IMR-90 (cell line): ENCODE measurements at regions not wholly inside any gene's neighbourhood (a gene's known extent, or its start where the extent isn't known, plus 50 kb on each side); places are given as distances from the start of the nearest gene placed in this dataset.

ENCODE experiments used
- ATAC-seq: fragments of 200-7000 bp; cut with Tn5 transposase; 2 replicates; pipeline ENCODE4 v1.9.1; 2020; ENCODE audit warnings: low read depth, mild to moderate bottlenecking, moderate library complexity
- BruUV-seq: library from RNA; stranded (reverse); fragments of 400-500 nt; replicated peaks from 2 replicates; lab custom pipeline; 2021; lab: Mats Ljungman, UMichigan
- CTCF ChIA-PET: fragments of 300-600 bp; formaldehyde crosslinking; extraction: SDS; loops from one replicate; lab custom pipeline; 2021; ENCODE audit warnings: antibody characterized with exemption; lab: Yijun Ruan, JAX
- POLR2A ChIA-PET: fragments of 300-600 bp; sonication (Branson Sonifier 250); formaldehyde crosslinking; loops from one replicate; lab custom pipeline; 2022; ENCODE audit warnings: antibody characterized with exemption; ENCODE audit not compliant: unreplicated experiment; lab: Charles Lee
- DNase-seq: peaks from one replicate; pipeline ENCODE4 v3.0.0; 2013
- H2AFZ ChIP-seq: replicated peaks from 2 replicates; pipeline ENCODE3; 2013; ENCODE audit warnings: low read length, mild to moderate bottlenecking; ENCODE audit not compliant: poor library complexity
- H2AK5ac ChIP-seq: 2 replicates; pipeline ENCODE4 v1.6.1; 2013; ENCODE audit warnings: low read depth, low read length, inconsistent platforms
- H2AK9ac ChIP-seq: replicated peaks from 2 replicates; pipeline ENCODE3; 2013; ENCODE audit warnings: mild to moderate bottlenecking, low read depth, low read length, moderate library complexity; ENCODE audit not compliant: poor library complexity
- H2BK120ac ChIP-seq: 2 replicates; pipeline ENCODE4 v1.6.1; 2013; ENCODE audit warnings: low read depth, low read length, inconsistent platforms
- H2BK15ac ChIP-seq: 3 replicates; pipeline ENCODE4 v1.6.1; 2013; ENCODE audit warnings: low read depth, low read length, inconsistent platforms
- H2BK20ac ChIP-seq: 2 replicates; pipeline ENCODE4 v1.6.1; 2013; ENCODE audit warnings: low read depth, mild to moderate bottlenecking, inconsistent platforms, low read length, moderate library complexity
- H2BK5ac ChIP-seq: 2 replicates; pipeline ENCODE4 v1.6.1; 2013; ENCODE audit warnings: mild to moderate bottlenecking, low read depth, low read length, inconsistent platforms; ENCODE audit not compliant: poor library complexity, severe bottlenecking
- H3K14ac ChIP-seq: replicated peaks from 2 replicates; pipeline ENCODE4 v1.6.1; 2013; ENCODE audit warnings: low read depth, low read length, inconsistent platforms
- H3K18ac ChIP-seq: 2 replicates; pipeline ENCODE4 v1.6.1; 2013; ENCODE audit warnings: low read depth, low read length, control low read depth
- H3K23ac ChIP-seq: 2 replicates; pipeline ENCODE4 v1.6.1; 2013; ENCODE audit warnings: low read depth, low read length, inconsistent platforms
- H3K27ac ChIP-seq: 2 replicates; pipeline ENCODE4 v1.5.1; 2013; ENCODE audit warnings: mild to moderate bottlenecking, control low read depth, low read length; ENCODE audit not compliant: insufficient read depth
- H3K27me3 ChIP-seq: 2 replicates; pipeline ENCODE4 v1.6.1; 2013; ENCODE audit warnings: low read length; ENCODE audit not compliant: control insufficient read depth, insufficient read depth
- H3K36me3 ChIP-seq: 2 replicates; pipeline ENCODE4 v1.6.1; 2013; ENCODE audit warnings: low read length, mixed read lengths; ENCODE audit not compliant: control insufficient read depth, insufficient read depth
- H3K4ac ChIP-seq: 2 replicates; pipeline ENCODE4 v1.6.1; 2013; ENCODE audit warnings: low read depth, low read length, inconsistent platforms
- H3K4me1 ChIP-seq: 2 replicates; pipeline ENCODE4 v1.6.1; 2013; ENCODE audit warnings: low read length, mixed read lengths; ENCODE audit not compliant: control insufficient read depth, insufficient read depth
- H3K4me2 ChIP-seq: 2 replicates; pipeline ENCODE4 v1.6.1; 2013; ENCODE audit warnings: low read depth, mild to moderate bottlenecking, control low read depth, low read length, moderate library complexity
- H3K4me3 ChIP-seq: 2 replicates; pipeline ENCODE4 v1.5.1; 2013; ENCODE audit warnings: low read depth, mild to moderate bottlenecking, control low read depth, low read length, moderate library complexity; ENCODE audit not compliant: insufficient read depth
- H3K56ac ChIP-seq: 2 replicates; pipeline ENCODE4 v1.6.1; 2013; ENCODE audit warnings: low read length, inconsistent platforms; ENCODE audit not compliant: insufficient read depth; ENCODE audit errors: extremely low read depth
- H3K79me1 ChIP-seq, 2 experiments: 2 replicates each; pipeline ENCODE4 v1.6.1; 2013; ENCODE audit warnings: low read length in 2 of 2, inconsistent platforms in 1 of 2, low read depth in 1 of 2
- H3K9ac ChIP-seq: 2 replicates; pipeline ENCODE4 v1.6.1; 2013; ENCODE audit warnings: low read depth, low read length, control low read depth
- H3K9me1 ChIP-seq: 2 replicates; pipeline ENCODE4 v1.6.1; 2013; ENCODE audit warnings: low read length, inconsistent platforms; ENCODE audit not compliant: insufficient read depth
- H3K9me3 ChIP-seq: 2 replicates; pipeline ENCODE4 v1.6.1; 2013; ENCODE audit warnings: low read length; ENCODE audit not compliant: control insufficient read depth, insufficient read depth
- H4K20me1 ChIP-seq: 2 replicates; pipeline ENCODE4 v1.6.1; 2013; ENCODE audit warnings: low read length, inconsistent platforms; ENCODE audit not compliant: insufficient read depth
- H4K5ac ChIP-seq: 2 replicates; pipeline ENCODE4 v1.6.1; 2013; ENCODE audit warnings: mild to moderate bottlenecking, low read depth, low read length, control low read depth
- H4K8ac ChIP-seq, 2 experiments: 2 replicates each; pipeline ENCODE4 v1.6.1; 2013; ENCODE audit warnings: low read depth in 2 of 2, low read length in 2 of 2, control low read depth in 1 of 2, inconsistent platforms in 1 of 2
- H4K91ac ChIP-seq: 2 replicates; pipeline ENCODE4 v1.6.1; 2013; ENCODE audit warnings: low read depth, low read length, inconsistent platforms; ENCODE audit not compliant: insufficient read depth
- BHLHE40 ChIP-seq: fragments of 150-350 bp; IDR thresholded peaks from 2 replicates; pipeline ENCODE4 v1.6.1; 2016; ENCODE audit warnings: mild to moderate bottlenecking, low read depth, low read length
- CEBPB ChIP-seq: IDR thresholded peaks from 2 replicates; pipeline ENCODE4 v1.6.1; 2012; ENCODE audit warnings: low read depth, low read length, improper control_type of control experiment
- CHD1 ChIP-seq: IDR thresholded peaks from 2 replicates; pipeline ENCODE4 v1.6.1; 2012; ENCODE audit warnings: low read depth, low read length, improper control_type of control experiment
- CTCF ChIP-seq: conservative IDR thresholded peaks from 2 replicates; pipeline ENCODE4 v1.5.1; 2012; ENCODE audit warnings: mild to moderate bottlenecking, low read depth, low read length, improper control_type of control experiment
- ELK1 ChIP-seq: fragments of 150-350 bp; IDR thresholded peaks from 2 replicates; pipeline ENCODE4 v1.6.1; 2016; ENCODE audit warnings: low read depth, mild to moderate bottlenecking, low read length, moderate library complexity, borderline replicate concordance
- FOS ChIP-seq: fragments of 150-350 bp; IDR thresholded peaks from 2 replicates; pipeline ENCODE4 v1.6.1; 2016; ENCODE audit warnings: low read depth, low read length
- MAFK ChIP-seq: IDR thresholded peaks from 2 replicates; pipeline ENCODE4 v1.6.1; 2012; ENCODE audit warnings: low read depth, low read length, improper control_type of control experiment
- MAZ ChIP-seq: IDR thresholded peaks from 2 replicates; pipeline ENCODE4 v1.6.1; 2012; ENCODE audit warnings: low read depth, mild to moderate bottlenecking, low read length, improper control_type of control experiment, moderate library complexity, borderline replicate concordance
- MXI1 ChIP-seq: IDR thresholded peaks from 2 replicates; pipeline ENCODE4 v1.6.1; 2012; ENCODE audit warnings: low read depth, mild to moderate bottlenecking, low read length, moderate library complexity, borderline replicate concordance
- NFE2L2 ChIP-seq: fragments of 150-350 bp; IDR thresholded peaks from 2 replicates; pipeline ENCODE4 v1.6.1; 2016; ENCODE audit warnings: low read depth, mild to moderate bottlenecking, low read length
- POLR2A ChIP-seq: IDR thresholded peaks from 2 replicates; pipeline ENCODE4 v1.6.1; 2012; ENCODE audit warnings: mild to moderate bottlenecking, low read depth, low read length
- RAD21 ChIP-seq: IDR thresholded peaks from 2 replicates; pipeline ENCODE4 v1.6.1; 2012; ENCODE audit warnings: low read length, improper control_type of control experiment
- RCOR1 ChIP-seq: IDR thresholded peaks from 2 replicates; pipeline ENCODE4 v1.6.1; 2012; ENCODE audit warnings: mild to moderate bottlenecking, low read length, improper control_type of control experiment; ENCODE audit not compliant: insufficient replicate concordance
- RFX5 ChIP-seq: IDR thresholded peaks from 2 replicates; pipeline ENCODE4 v1.8.0; 2012; ENCODE audit warnings: low read depth, mild to moderate bottlenecking, low read length, moderate library complexity
- SMC3 ChIP-seq: fragments of 150-350 bp; IDR thresholded peaks from 2 replicates; pipeline ENCODE4 v1.6.1; 2016; ENCODE audit warnings: low read depth, mild to moderate bottlenecking, antibody characterized with exemption, low read length, moderate library complexity
- WGBS, 2 experiments: methylation state at CpG; one replicate each; pipeline versions ENCODE4 v1.1.5 to v1.1.7; 2013; ENCODE audit warnings: missing lambda C conversion rate in 2 of 2; ENCODE audit not compliant: insufficient read length in 1 of 2; ENCODE audit errors: extremely low coverage in 2 of 2; 5-methylcytosine and 5-hydroxymethylcytosine counted together
- dilution Hi-C: fragments of 300-500 bp; cut with HindIII; formaldehyde crosslinking; loops from one replicate; pipeline ENCODE4 v1.14.3; 2018; ENCODE audit warnings: low sequenced_read_pairs; ENCODE audit not compliant: unreplicated experiment
- in situ Hi-C: fragments of 300-500 bp; cut with MboI; formaldehyde crosslinking; loops from 3 replicates; pipeline ENCODE4 v1.14.3; 2019; ENCODE audit warnings: low sequenced_read_pairs, inconsistent platforms, mixed read lengths
- intact Hi-C: fragments of 100-400 bp; cut with micrococcal nuclease; formaldehyde crosslinking; loops from 2 replicates; pipeline ENCODE4 v1.10.0; 2022
- TF ChIP-seq, protein P1 (sequence below): fragments of 150-350 bp; IDR thresholded peaks from 2 replicates; pipeline ENCODE4 v1.6.1; 2017; ENCODE audit warnings: mild to moderate bottlenecking, antibody characterized with exemption, low read length, low read depth

- no peak overlapping the region for H2BK5ac ChIP-seq
- no peak overlapping the region for H3K56ac ChIP-seq
- H3K4me1 ChIP-seq, result no peaks in the 10 kb centered on the region
- in situ Hi-C loops, result no loop called here
- 40% methylated on average over 2 of the region's 3 CpGs; no CpG with 5 or more reads in 1 of the 2 experiments for WGBS, 2 experiments
- H2BK20ac ChIP-seq, result no peak overlapping the region
- H2AFZ ChIP-seq, result no peak overlapping the region
- H3K9me1 ChIP-seq, result no peaks in the 10 kb centered on the region
- no peak overlapping the region for H4K8ac ChIP-seq
- H4K91ac ChIP-seq, result no peak overlapping the region
- no peak overlapping the region for H3K27ac ChIP-seq
- H3K9ac ChIP-seq, result no peak overlapping the region
- H4K20me1 ChIP-seq, result no peaks in the 10 kb centered on the region
- TF ChIP-seq ELK1 (no peak), BHLHE40 (no peak), CHD1 (no peak), POLR2A (no peak), MXI1 (no peak), FOS (no peak), MAFK (no peak), RFX5 (no peak), CTCF (no peak), MAZ (no peak), RAD21 (no peak), RCOR1 (no peak), CEBPB (no peak), NFE2L2 (no peak), SMC3 (no peak)
- TF ChIP-seq, protein P1, sequence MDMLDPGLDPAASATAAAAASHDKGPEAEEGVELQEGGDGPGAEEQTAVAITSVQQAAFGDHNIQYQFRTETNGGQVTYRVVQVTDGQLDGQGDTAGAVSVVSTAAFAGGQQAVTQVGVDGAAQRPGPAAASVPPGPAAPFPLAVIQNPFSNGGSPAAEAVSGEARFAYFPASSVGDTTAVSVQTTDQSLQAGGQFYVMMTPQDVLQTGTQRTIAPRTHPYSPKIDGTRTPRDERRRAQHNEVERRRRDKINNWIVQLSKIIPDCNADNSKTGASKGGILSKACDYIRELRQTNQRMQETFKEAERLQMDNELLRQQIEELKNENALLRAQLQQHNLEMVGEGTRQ, result no peak
- no peak overlapping the region for H3K4me3 ChIP-seq
- H2AK9ac ChIP-seq, result no peak overlapping the region
- no peak overlapping the region for H3K23ac ChIP-seq
- no peak overlapping the region for H2BK120ac ChIP-seq
- H3K18ac ChIP-seq, result no peak overlapping the region
- no peak overlapping the region for H3K4me2 ChIP-seq
- no peaks in the 10 kb centered on the region for H3K9me3 ChIP-seq
- no peak overlapping the region for H4K5ac ChIP-seq
- H3K4ac ChIP-seq, result no peak overlapping the region
- no peaks in the 10 kb centered on the region; the same call in 1 of the 2 replicates for H3K27me3 ChIP-seq
- no peak overlapping the region for H2AK5ac ChIP-seq
- ChIA-PET CTCF (no interaction called here), POLR2A (no interaction called here)
- H3K36me3 ChIP-seq, result no peaks in the 10 kb centered on the region
- intact Hi-C loops, result no loop called here
- DNase-seq (no peak), ATAC-seq (no peak)
- dilution Hi-C loops, result no loop called here
- H2BK15ac ChIP-seq, result no peak overlapping the region
- no peaks in the 10 kb centered on the region for H3K79me1 ChIP-seq
- BruUV-seq, result no TSS peak
- no peak overlapping the region for H3K14ac ChIP-seq
These were observed 79.9 kb upstream of the STK39 start for GRCh38 chr2:168327328-168327727.
